NCI-H510A (cell line): ENCODE measurements at regions not wholly inside any gene's neighbourhood (a gene's known extent, or its start where the extent isn't known, plus 50 kb on each side); places are given as distances from the start of the nearest gene placed in this dataset.
A peak's percentile ranks its signal among the peaks of the same experiment; 100 is the strongest.

ENCODE experiments used
- DNase-seq: peaks from one replicate; lab custom pipeline; 2025; lab: John Stamatoyannopoulos, UW

DNA sequence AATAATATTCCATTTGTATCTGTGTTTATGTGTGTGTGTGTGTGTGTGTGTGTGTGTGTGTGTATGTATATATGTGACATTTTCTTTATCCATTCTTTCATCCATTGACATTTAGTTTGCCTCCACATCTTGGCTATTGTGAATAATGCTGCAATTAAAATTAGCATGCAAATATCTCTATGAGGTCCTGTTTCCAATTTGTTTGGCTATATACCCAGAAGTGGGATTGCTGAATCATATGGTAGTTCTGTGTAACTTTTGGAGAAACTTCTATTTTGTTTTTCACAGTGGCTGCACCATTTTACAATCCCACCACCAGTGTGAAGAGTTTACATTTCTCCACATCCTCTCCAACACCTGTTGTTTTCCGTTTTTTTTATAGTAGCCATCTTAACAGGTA is 53.1 kb downstream of the CH25H start:
- DNase-seq: no peak

DNA sequence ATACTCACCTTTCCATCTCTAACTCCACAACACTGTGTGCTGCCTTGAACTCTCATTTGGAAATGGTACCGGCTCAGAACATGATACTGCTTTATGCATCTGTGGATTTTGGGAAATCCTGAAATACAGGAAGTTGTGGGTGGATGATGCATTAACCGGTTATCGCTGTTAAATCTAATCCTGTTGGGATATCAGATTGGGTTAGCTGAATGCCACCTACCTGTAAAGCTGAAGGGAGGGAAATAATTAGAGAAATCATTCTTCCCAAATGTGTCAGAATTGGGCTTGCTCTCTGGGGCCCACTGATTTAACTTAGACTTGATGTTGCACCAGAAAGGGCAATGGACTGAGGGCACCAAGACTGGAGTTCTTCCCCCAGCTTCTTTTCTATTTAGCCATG is 54.0 kb downstream of the CH25H start:
- DNase-seq: no peak

DNA sequence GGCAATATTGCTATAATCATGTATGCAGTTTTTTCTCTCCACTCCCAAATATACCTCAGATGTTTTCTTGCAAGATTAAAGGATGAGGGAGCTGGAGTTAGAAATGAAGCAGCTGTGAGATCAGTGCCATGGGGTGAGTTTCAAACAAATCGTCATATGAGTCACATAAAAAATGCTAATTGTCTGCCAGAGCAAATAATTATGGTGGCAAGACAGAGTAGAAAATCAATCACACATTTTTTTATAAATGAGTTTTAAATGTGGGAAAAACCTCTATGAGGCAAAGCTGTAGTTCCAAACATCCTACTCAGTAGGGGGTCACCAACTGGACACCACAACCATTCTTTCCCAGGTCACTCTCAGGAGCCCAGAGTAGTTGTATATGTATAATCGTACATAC is 55.3 kb downstream of the CH25H start:
- no peak for DNase-seq

DNA sequence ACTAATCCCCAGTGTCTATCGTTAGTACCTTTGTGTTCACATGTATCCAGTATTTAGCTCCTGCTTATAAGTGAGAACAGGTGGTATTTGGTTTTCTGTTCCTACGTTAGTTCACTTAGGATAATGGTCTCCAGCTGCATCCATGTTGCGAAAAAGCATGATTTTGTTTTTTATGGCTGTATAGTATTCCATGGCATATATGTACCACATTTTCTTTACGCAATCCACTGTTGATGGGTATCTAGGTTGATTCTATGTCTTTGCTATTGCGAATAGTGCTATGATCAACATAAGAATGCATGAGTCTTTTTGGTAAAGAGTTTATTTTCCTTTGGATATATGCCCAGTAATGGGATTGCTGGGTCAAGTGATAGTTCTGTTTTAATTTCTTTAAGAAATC is 59.1 kb downstream of the CH25H start:
- DNase-seq: no peak

DNA sequence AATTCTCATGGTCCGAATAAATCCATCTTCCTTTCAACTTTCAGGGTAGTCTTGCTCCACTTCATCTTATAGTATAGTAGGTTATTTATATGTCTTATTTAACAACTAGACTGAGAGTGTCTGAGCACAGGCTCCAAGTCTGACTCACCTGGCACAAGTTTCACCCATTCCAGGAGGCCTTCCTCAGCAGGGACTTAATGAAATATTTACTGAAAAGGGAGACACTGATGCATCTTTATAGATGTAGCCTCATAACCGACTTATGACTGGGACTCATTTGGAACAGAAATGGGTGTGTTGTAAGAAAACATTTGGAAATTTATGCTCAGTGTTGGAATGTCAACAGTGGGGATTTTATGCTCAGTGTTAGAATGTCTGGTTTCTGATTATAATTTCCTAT is 59.9 kb downstream of the CH25H start:
- DNase-seq: no peak

DNA sequence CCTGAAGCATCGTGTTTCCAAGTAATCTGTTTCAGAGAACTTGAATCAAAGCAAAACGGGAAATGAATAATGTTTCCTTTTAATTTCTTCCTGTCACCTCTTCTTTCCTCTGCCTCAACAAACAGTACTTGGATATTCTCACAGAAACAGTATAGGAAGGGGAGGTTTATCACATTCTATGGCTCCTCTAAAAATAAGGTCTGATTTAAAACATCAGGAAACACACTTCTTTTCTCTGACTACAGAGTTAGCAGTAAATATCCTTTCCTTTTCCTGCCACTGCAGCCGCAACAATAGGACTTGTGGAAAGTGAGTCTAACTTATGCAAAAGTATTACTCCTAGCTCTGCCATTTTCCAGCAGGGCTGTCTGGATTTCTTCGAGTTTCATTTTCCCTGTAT is 62.3 kb downstream of the CH25H start:
- DNase-seq: no peak

DNA sequence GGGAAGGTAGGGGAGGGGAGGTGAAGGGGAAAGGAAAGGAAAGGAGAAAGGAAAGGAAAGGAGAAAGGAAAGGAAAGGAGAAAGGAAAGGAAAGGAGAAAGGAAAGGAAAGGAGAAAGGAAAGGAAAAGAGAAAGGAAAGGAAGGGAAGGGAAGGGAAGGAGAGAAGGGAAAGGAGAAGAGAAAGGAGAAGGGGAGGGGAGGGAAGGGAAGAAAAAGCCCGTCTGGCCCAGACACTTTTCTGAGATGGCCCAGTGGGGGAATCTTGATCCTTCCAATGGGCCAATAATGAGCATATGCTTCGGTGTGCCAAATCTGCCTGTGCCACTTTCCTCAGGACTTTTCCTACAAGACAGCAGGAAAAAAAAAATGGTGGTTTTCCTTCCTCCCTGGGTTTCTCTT is 64.5 kb downstream of the CH25H start:
- DNase-seq: no peak

DNA sequence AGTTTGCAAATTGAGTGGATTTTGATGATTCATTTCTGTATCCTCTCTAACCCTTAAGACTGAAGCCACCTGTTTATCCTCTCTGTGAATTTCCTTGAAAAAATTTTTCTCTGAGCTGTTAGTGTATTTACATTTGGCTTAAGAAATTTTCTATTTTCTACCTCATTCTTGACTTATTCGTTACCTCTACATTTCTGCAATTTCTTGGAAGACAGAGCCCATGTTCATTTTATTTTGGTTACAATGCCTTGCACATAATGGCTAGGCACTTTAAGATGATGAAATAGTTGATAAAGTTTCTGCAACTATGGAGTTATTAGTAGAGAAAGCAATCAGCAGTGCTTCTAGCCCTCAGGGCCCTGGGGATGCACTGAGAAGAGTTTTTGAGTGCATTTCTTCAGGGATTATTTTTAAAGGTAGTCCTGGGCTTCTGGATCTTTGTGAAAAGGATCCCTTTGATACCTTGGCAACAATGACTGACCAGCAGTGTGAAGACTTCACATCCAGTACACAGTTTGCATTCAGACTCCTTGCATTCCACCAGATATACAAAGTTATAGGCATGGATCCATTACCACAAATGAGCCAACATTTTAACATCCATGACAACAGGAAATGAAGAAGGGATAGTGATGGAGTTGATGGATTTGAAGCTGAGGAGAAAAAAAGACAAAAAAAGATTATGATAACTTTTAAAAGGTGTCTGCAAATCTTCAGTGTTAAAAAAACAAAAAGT is 68.2 kb downstream of the CH25H start:
- DNase-seq: no peak

DNA sequence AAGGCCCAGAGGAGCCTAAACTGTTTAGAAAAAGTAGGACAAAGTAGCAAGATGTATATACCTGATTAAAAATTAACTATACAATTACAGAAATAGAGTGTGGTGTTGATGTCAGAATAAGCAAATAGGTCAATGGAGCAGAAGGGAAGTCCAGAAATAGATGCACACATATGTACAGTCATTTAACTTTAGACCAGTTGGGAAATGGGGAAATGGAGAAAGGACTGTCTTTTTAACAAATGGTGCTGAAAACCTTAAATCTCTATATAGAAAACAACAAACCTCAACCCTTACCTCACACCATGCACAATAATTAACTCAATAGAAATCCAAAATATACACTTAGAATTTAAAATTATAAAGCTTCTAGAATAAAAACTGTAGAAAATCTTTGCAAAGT is 72.2 kb downstream of the CH25H start:
- DNase-seq: no peak

DNA sequence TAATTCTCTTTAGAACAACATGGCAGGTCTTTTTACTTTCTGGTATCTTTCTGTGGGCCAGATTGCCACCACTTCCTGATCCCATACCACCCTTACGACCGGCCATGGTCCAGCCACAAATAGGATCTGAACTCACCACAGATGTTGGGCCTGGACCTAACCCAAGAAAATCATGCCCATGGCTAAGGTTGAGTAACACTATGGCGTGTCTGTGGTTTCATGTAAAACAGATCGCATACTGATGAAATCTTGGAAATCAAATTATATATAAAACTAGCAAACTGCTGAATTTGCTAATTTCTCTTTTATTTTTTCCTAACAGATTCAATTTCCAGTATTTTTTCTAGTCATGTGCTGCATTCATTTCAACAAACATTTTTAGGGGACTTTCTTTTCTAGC is 77.2 kb downstream of the CH25H start:
- DNase-seq: no peak

DNA sequence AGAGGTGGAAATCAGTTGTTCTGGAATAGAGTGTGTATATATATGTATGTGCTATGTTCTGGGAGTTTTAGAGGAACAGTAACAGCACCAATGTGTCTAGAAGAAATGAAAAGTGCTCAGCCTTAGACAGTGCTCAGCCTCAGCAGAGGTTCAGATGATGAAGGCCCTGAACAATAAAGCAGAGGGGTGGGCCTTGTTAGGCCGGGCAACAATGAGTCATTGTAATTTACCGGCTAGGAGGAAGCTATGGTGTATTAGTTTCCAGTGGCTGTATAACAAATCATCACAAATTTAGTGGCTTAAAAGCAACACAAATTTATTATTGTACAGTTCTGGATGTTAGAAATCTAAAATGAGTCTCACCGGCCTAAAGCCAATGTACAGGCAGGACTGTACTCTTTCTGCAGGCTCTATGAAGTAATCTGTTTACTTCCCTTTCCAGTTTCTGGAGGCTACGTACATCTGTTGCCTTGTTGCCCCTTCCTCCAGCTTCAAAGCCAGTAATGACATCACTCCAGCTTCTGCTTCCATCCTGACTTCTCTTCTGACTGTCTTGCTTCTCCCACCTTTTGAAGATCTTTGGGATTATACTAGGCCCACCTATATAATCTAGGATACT is 84.6 kb downstream of the CH25H start:
- no peak for DNase-seq

DNA sequence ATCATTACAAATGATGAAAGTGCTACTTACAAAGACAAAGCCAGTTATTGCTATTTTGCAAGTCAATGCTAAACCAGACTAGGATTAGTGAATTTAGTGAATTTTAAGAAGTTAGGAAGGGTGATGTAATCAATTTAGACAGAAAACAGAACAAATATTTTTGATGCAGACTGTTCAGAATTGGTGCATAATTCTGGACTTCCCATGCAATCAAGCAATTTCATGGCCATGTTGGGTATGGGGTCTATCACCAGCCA is 85.4 kb downstream of the CH25H start:
- no peak for DNase-seq

DNA sequence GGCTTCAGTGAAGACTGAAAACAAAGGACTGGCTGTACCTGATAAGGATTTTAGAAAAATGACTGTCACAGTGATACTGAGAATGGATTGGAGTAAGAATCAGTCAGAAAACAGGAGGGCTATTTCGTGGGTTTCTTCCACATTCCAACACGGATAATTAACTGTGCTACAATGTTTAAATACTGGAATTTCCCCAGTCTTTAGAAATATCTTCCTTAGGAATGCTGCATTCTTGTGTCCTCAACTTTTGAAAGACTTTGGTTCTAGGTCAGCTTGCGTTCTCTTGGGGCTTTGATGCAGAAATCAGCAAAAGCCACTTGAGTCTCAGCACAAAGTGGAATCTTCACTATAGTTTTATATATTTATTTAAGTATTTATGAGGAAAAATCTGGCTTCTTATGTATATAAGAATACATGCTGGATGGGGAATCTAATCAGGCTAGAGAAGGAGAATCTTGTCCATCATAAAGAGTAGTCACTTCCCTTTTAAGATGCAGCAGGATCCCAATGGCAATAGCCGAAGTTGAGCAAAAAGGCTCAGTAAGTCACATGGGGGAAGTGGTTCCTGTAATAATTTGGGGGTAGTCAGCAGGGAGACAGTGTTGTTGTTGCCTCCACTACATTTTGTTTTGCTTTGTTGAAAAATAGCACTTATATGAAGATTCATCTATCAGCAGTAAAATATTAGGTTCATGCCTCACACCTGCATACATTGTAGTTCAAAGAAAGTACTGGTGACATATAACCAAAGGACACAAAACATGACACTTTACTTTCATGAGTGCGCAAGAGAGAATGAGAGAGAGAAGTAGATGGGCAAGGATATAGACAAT is 86.0 kb downstream of the CH25H start:
- no peak for DNase-seq

DNA sequence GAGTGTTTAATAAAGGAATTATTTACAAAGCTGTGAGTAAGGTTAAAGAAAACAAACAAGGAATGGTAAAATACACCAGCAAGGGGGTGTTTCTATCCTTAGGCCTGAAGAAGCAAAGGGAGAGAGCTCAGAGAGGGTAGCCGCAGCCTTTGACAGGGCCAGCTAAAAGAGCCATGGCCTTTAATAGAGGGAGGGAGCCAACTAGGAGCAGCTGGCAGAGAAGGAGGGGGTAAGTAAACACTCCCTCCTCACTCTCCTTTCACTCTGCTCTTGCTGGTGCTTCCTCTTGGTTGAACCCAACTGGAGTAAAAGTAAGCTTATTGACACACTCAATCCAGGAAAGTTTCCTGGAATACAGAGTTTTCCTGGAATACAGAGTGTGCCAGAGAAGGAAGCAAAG is 87.5 kb downstream of the CH25H start:
- peak; percentile 9 for DNase-seq

DNA sequence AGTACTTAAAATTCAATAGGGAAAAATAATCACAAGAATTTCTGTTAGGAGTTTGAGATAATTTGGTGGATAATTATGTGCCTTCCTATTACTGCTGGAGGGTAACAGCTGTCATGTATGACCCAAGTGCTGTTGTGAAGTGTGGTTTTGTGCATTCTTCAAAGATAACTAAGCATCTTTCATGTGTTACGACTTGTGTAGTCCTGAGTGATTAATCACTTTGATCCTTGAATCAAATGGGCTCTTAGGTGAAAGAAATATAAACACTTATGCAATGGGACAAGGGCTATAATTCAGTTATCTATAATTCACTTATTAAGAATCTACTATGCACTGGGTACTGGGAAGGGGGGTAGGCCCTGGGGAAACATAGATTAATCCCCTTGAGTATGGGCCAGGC is 89.0 kb downstream of the CH25H start:
- DNase-seq: peak; percentile 2

DNA sequence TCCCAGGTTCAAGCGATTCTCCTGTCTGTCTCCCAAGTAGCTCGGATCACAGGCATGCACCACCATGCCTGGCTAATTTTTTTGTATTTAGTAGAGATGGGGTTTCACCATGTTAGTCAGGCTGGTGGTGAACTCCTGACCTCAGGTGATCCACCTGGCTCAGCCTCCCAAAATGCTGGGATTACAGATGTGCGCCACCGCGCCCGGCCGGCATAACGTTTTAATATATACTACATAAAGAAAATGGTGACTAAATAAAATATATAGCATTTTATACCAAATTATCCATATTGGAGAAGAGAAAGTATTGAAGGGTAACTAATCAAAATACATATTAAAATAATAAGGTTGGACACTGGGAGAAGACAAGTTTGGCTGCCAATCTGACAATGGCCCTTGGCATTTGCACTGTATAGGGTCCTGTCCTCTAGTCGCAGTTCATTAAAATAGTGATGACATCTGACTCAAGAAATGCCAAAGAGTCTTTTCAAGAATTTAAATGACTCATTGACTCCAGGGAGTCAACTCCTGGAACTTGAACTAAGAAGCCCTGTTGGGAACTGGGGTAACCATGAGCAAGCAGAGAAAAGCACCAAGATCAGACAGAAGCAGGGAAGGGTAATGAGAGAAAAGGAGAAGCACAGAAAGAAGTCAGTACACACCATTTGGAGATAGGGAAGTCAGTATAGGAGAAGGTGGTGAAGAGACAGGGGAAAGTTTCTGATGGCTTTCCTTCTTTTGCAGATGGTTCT is 91.1 kb downstream of the CH25H start:
- no peak for DNase-seq

DNA sequence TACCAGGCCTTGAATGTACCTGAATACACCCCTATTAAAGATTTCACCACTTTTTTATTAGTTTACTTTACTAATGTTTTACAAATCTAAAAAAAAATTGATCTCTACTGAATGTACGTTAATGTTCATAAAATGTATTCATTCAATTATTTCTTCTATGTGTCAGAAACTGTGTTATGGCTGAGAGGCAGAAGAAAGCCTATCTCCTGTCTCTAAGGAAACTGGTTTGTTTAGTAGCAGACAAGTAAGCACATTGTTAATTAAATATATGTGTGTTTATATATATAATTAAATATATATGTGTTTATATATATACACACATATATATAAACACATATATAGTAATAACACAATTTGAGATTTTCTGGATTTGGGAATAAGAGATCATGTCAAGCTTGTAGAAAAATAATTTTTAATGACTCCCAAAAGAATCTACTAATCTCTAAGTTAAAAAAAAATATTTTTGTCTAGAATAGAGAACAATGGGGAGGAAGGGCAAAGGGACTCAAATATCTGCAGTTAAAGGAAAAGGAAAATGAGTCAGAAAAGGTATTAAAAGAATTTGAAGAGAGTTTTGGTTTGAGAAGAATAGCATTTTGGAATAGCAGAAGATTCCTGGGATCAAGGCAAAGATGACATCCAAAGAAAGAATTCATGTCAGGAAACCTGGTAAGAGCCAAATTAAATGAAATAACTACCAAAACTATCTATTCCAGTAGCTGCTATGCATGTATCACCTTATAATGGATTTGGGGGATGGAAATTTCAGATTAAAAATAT is 92.1 kb downstream of the CH25H start:
- DNase-seq: no peak

DNA sequence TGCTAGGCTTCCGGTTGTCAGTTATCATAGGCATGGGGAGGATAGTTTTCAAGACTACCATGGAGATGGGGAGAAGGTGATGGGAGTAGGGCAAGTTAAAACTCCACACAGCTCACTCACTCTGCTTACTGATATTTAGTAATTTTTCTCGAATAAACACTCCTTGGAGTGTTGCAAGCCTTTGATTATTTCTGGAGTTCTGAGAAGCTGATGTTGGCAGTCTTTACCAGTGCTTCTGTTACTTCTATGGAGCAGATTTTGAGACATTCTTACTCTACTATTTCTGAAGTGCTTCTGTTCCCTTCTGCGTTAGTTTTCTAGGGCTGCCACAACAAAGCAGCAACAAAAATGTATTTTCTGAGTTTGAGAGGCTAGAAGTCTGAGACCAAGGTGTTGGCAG is 104.4 kb downstream of the CH25H start:
- DNase-seq: no peak

DNA sequence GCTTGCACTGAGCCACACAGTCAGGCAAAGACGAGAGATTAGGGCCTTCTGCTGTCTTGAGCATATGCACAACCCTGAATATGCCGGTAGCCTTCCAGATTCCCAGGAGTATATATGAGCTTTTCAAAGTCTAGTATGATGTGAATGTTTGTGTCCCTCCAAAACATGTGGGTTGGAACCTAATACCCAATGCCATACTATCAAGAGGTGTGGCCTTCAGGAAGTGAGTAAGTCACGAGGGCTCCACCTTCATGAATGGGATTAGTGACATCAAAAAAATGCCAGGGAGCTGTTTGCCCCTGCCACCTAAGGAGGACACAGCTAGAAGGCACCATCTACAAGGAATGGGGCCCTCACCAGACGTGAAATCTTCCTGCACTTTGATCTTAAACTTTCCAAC is 105.2 kb downstream of the CH25H start:
- DNase-seq: no peak

DNA sequence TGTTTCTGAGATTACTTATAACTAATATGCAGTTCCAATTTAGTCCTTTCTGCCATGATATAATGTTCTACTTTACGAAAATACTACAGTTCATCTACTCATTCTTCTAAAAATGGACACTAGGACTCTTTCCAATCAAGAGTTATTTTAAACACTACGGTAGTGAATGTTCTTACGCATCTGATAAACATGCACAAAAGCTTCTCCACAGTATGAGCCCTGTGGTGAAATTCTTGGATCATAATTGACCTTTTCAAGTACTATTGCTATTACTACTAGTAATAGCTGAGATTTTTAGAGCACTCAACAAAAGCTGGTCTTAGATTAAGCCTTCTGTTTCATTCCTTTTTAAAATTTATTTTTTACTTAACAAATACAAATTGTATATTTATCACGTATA is 106.4 kb downstream of the CH25H start:
- no peak for DNase-seq

DNA sequence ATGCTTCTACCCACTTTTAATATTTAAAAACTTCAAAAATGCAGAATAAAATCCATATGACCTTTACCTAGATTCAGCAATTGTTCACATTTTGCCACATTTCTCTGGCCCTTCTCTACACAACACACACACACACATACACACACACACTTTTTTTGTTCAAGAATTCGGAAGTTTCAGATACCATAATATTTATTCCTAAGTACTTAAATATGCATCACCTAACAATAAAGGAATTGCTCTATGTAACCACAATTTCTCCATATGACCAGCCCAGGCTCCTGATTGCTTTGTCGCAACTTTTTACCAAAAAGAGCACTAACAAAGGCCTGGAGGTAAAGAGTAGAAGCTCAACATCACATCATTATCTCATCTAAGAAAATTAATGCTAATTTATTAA is 106.6 kb downstream of the FAS start:
- DNase-seq: no peak
